HEK293T (cell line): ENCODE measurements at regions not wholly inside any gene's neighbourhood (a gene's known extent, or its start where the extent isn't known, plus 50 kb on each side); places are given as distances from the start of the nearest gene placed in this dataset.

Source experiments
- BHLHE40 ChIP-seq: fragments of 450-650 bp; IDR thresholded peaks from 2 replicates; pipeline ENCODE4 v1.6.1; 2016; ENCODE audit warnings: mild to moderate bottlenecking, moderate library complexity, borderline replicate concordance
- FOXA1 ChIP-seq: fragments of 450-650 bp; IDR thresholded peaks from 2 replicates; pipeline ENCODE4 v1.6.1; 2016; ENCODE audit warnings: mild to moderate bottlenecking
- FOXK2 ChIP-seq: fragments of 450-650 bp; IDR thresholded peaks from 2 replicates; pipeline ENCODE4 v1.6.1; 2016; ENCODE audit warnings: mild to moderate bottlenecking
- FOXM1 ChIP-seq: fragments of 450-650 bp; IDR thresholded peaks from 2 replicates; pipeline ENCODE4 v1.6.1; 2017; ENCODE audit warnings: mild to moderate bottlenecking, borderline replicate concordance
- HDGF ChIP-seq: fragments of 450-650 bp; IDR thresholded peaks from 2 replicates; pipeline ENCODE4 v1.6.1; 2017; ENCODE audit warnings: antibody characterized with exemption, borderline replicate concordance
- LEF1 ChIP-seq: fragments of 450-650 bp; IDR thresholded peaks from 2 replicates; pipeline ENCODE4 v1.6.1; 2017; ENCODE audit warnings: mild to moderate bottlenecking, borderline replicate concordance
- SP1 ChIP-seq: fragments of 450-650 bp; IDR thresholded peaks from 2 replicates; pipeline ENCODE4 v1.6.1; 2017
- SUZ12 ChIP-seq: fragments of 450-650 bp; IDR thresholded peaks from 2 replicates; pipeline ENCODE4 v1.6.1; 2016; ENCODE audit warnings: mild to moderate bottlenecking
- TARDBP ChIP-seq: fragments of 450-650 bp; IDR thresholded peaks from 2 replicates; pipeline ENCODE4 v1.6.1; 2016
- ZNF384 ChIP-seq: fragments of 450-650 bp; IDR thresholded peaks from 2 replicates; pipeline ENCODE4 v1.6.1; 2016

DNA sequence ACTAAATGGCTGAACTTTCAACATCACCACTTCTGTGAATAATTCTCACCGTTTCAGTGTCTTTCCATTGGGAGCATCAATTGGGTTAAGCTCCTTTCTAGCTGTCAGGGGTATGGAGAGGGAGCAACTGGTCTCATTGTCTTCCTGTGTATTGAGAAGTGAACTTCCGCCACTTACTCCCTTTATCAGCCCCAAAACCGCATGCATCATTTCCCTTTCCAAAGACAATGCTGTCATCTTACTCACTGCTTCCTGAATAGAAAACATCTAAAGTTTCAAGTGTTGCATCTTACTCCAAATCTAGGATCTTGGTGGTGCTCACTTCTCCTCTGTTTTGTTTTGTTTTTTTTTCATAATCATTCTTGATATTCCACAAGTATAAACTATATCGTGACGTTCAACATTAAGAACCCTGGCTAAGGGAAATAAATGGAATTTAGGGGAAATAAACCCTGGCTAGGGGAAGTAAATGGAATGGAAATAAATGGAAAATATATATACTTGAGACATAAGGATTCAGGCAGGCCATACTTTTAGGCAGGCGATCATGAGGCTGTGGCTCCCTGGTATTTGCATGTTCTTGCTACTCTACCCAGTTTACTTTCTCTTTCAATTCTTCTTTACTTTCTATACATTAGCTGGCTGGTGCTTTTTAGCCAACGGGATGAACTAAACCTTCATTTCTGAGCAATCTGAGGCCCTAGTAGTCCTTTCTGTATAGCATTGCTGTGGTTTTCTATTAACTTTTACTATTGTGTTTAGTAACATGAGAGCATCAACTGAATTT is 371.9 kb downstream of the BMPER start:
- TF ChIP-seq HDGF (no peak), FOXA1 (no peak), FOXM1 (no peak), SP1 (no peak), LEF1 (no peak), ZNF384 (no peak), SUZ12 (no peak), FOXK2 (no peak), BHLHE40 (no peak), TARDBP (no peak)
